Left lung (tissue), 4 donors: ENCODE measurements at regions not wholly inside any gene's neighbourhood (a gene's known extent, or its start where the extent isn't known, plus 50 kb on each side); places are given as distances from the start of the nearest gene placed in this dataset.

Experiments used
- ATAC-seq: fragments of 200-7000 bp; cut with Tn5 transposase; one replicate; pipeline ENCODE4 v1.9.1; 2020; ENCODE audit warnings: moderate library complexity
- DNase-seq, 4 donors: peaks; one replicate each; pipeline ENCODE4 v3.0.0-alpha.2; 2013 to 2020
- H3K27ac ChIP-seq, 2 donors: fragments of 200-600 bp; sonication (generic) in 1 of 2; one replicate each; pipeline versions ENCODE4 v1.5.0 to v1.8.0; 2020 to 2021
- H3K27me3 ChIP-seq, 2 donors: fragments of 200-600 bp; sonication (generic) in 1 of 2; one replicate each; pipeline versions ENCODE4 v1.5.0 to v1.8.0; 2020 to 2021
- H3K36me3 ChIP-seq, 2 donors: fragments of 200-600 bp; sonication (generic) in 1 of 2; one replicate each; pipeline versions ENCODE4 v1.5.0 to v1.8.0; 2020 to 2021
- H3K4me1 ChIP-seq, 2 donors: fragments of 200-600 bp; one replicate each; pipeline ENCODE4 v1.8.0; 2021
- H3K4me3 ChIP-seq, 2 donors: fragments of 200-600 bp; sonication (generic) in 1 of 2; one replicate each; pipeline versions ENCODE4 v1.5.0 to v1.8.0; 2020 to 2021; ENCODE audit warnings: mild to moderate bottlenecking in 1 of 2
- H3K9me3 ChIP-seq, 2 donors: fragments of 200-600 bp; sonication (generic) in 1 of 2; one replicate each; pipeline versions ENCODE4 v1.5.0 to v1.8.0; 2020 to 2021
- CTCF ChIP-seq, 2 donors: fragments of 200-600 bp; sonication (generic) in 1 of 2; IDR thresholded peaks; one replicate each; pipeline versions ENCODE4 v1.5.0 to v1.8.0; 2021; ENCODE audit warnings: antibody characterized with exemption in 2 of 2
- intact Hi-C, 2 donors: fragments of 100-400 bp; cut with DNase I; formaldehyde crosslinking; loops; one replicate each; pipeline versions ENCODE4 v1.11.2 to v1.14.2; 2022
- donor health status: DM: no; HTN: yes; CAD: no.
- donor health status: DM: no; HTN: no; CAD: no.

GRCh38 chr2:235263205-235264120 lies 230.4 kb upstream of the AGAP1 start:
- DNase-seq (peak in 3 of 4 donors; percentile 62 to 78 (median 63)), ATAC-seq (peak; percentile 79)
- Histone ChIP-seq H3K36me3 (no peaks in the 10 kb centered on the region), H3K27ac (no peak overlapping the region), H3K4me3 (no peak overlapping the region), H3K4me1 (peaks cover 0 to under 1% of the 10 kb centered on the region in 2 donors), H3K27me3 (peaks cover 0 to 10% of the 10 kb centered on the region in 2 donors), H3K9me3 (no peaks in the 10 kb centered on the region)
- TF ChIP-seq CTCF (IDR thresholded peaks at IDR 0.05) = no peak
- intact Hi-C loops = no loop called here

- Histone ChIP-seq H3K4me1 (peaks cover 0 to 6% of the 10 kb centered on the region in 2 donors), H3K4me3 (no peak overlapping the region), H3K36me3 (no peaks in the 10 kb centered on the region)
These were observed 229.7 kb upstream of the AGAP1 start for GRCh38 chr2:235264121-235264493.

GRCh38 chr2:235264512-235264911 lies 229.3 kb upstream of the AGAP1 start:
- TF ChIP-seq CTCF (IDR thresholded peaks at IDR 0.05) = no peak
- Histone ChIP-seq H3K27ac (no peak overlapping the region), H3K4me1 (peaks cover 0 to 6% of the 10 kb centered on the region in 2 donors), H3K4me3 (no peak overlapping the region), H3K9me3 (no peaks in the 10 kb centered on the region), H3K36me3 (no peaks in the 10 kb centered on the region), H3K27me3 (peaks cover 0 to 10% of the 10 kb centered on the region in 2 donors)
- intact Hi-C loops = no loop called here
- ATAC-seq (no peak), DNase-seq (no peak)

More at GRCh38 chr2:235264121-235264493, 229.7 kb upstream of the AGAP1 start:
- H3K27ac ChIP-seq = no peak overlapping the region
- H3K27me3 ChIP-seq = peaks cover 0 to 10% of the 10 kb centered on the region in 2 donors
- DNase-seq (no peak), ATAC-seq (no peak)
- intact Hi-C loops = no loop called here
- no peaks in the 10 kb centered on the region for H3K9me3 ChIP-seq
- no peak for TF ChIP-seq CTCF (IDR thresholded peaks at IDR 0.05)

GRCh38 chr2:235265348-235265965 lies 228.4 kb upstream of the AGAP1 start:
- DNase-seq (peak in 1 of 4 donors; percentile 44), ATAC-seq (no peak)
- no peaks in the 10 kb centered on the region for H3K36me3 ChIP-seq
- no peaks in the 10 kb centered on the region for H3K9me3 ChIP-seq
- H3K4me1 ChIP-seq = peaks cover 0 to 6% of the 10 kb centered on the region in 2 donors
- peaks cover 0 to 10% of the 10 kb centered on the region in 2 donors for H3K27me3 ChIP-seq
- H3K27ac ChIP-seq = no peak overlapping the region
- TF ChIP-seq CTCF (IDR thresholded peaks at IDR 0.05) = no peak
- intact Hi-C loops = no loop called here
- no peak overlapping the region for H3K4me3 ChIP-seq

- no peaks in the 10 kb centered on the region for H3K36me3 ChIP-seq
- H3K27ac ChIP-seq = no peak overlapping the region
- intact Hi-C loops = no loop called here
- DNase-seq = no peak
- peaks cover 0 to 6% of the 10 kb centered on the region in 2 donors for H3K4me1 ChIP-seq
- H3K27me3 ChIP-seq = peaks cover 0 to 16% of the 10 kb centered on the region in 2 donors
- no peak for TF ChIP-seq CTCF (IDR thresholded peaks at IDR 0.05)
- no peak for ATAC-seq
- H3K9me3 ChIP-seq = no peaks in the 10 kb centered on the region
- H3K4me3 ChIP-seq = no peak overlapping the region
These were observed 226.6 kb upstream of the AGAP1 start for GRCh38 chr2:235267251-235267650.
